H9 (cell line): ENCODE measurements at regions not wholly inside any gene's neighbourhood (a gene's known extent, or its start where the extent isn't known, plus 50 kb on each side); places are given as distances from the start of the nearest gene placed in this dataset.

Experiments used
- DNase-seq: peaks from one replicate; pipeline ENCODE4 v3.0.0-alpha.2; 2017
- H2AFZ ChIP-seq: one replicate; pipeline ENCODE4 v1.6.1; 2013; ENCODE audit warnings: mild to moderate bottlenecking, low read length, control low read depth, moderate library complexity
- H2AK5ac ChIP-seq: 2 replicates; pipeline ENCODE4 v1.6.1; 2013; ENCODE audit warnings: low read length, control low read depth, mixed read lengths; ENCODE audit not compliant: insufficient read length
- H2BK120ac ChIP-seq: one replicate; pipeline ENCODE4 v1.6.1; 2013; ENCODE audit warnings: low read depth, mild to moderate bottlenecking, low read length, control low read depth, inconsistent platforms; ENCODE audit not compliant: poor library complexity, severe bottlenecking
- H2BK12ac ChIP-seq: 2 replicates; pipeline ENCODE4 v1.6.1; 2013; ENCODE audit warnings: low read length, control low read depth, mixed read lengths, low read depth; ENCODE audit not compliant: insufficient read length
- H2BK15ac ChIP-seq: 2 replicates; pipeline ENCODE4 v1.6.1; 2013; ENCODE audit warnings: low read depth, low read length, control low read depth
- H2BK20ac ChIP-seq: one replicate; pipeline ENCODE4 v1.6.1; 2013; ENCODE audit warnings: low read depth, mild to moderate bottlenecking, low read length, control low read depth, inconsistent platforms; ENCODE audit not compliant: poor library complexity, severe bottlenecking
- H2BK5ac ChIP-seq: 2 replicates; pipeline ENCODE4 v1.6.1; 2013; ENCODE audit warnings: low read length, control low read depth, mixed read lengths; ENCODE audit not compliant: insufficient read length
- H3K14ac ChIP-seq: 2 replicates; pipeline ENCODE4 v1.6.1; 2013; ENCODE audit warnings: low read length, control low read depth; ENCODE audit not compliant: insufficient read depth
- H3K18ac ChIP-seq: 2 replicates; pipeline ENCODE4 v1.6.1; 2013; ENCODE audit warnings: low read depth, mild to moderate bottlenecking, mixed read lengths, low read length, control low read depth; ENCODE audit not compliant: insufficient read length
- H3K23ac ChIP-seq: 2 replicates; pipeline ENCODE4 v1.6.1; 2013; ENCODE audit warnings: low read length, control low read depth, mixed read lengths, low read depth; ENCODE audit not compliant: insufficient read length
- H3K23me2 ChIP-seq: 2 replicates; pipeline ENCODE4 v1.6.1; 2013; ENCODE audit warnings: low read depth, mild to moderate bottlenecking, mixed read lengths, low read length, control low read depth; ENCODE audit not compliant: insufficient read length, poor library complexity, severe bottlenecking
- H3K27ac ChIP-seq: 2 replicates; pipeline ENCODE4 v1.5.1; 2013; ENCODE audit warnings: low read length, control low read depth, mixed read lengths, low read depth; ENCODE audit not compliant: insufficient read length
- H3K27me3 ChIP-seq: 2 replicates; pipeline ENCODE4 v1.6.1; 2013; ENCODE audit warnings: low read length, control low read depth, inconsistent platforms; ENCODE audit not compliant: insufficient read depth
- H3K4ac ChIP-seq: 2 replicates; pipeline ENCODE4 v1.6.1; 2013; ENCODE audit warnings: low read depth, mild to moderate bottlenecking, control low read depth, inconsistent platforms, low read length, moderate library complexity
- H3K4me1 ChIP-seq: 2 replicates; pipeline ENCODE4 v1.6.1; 2013; ENCODE audit warnings: low read length, control low read depth, inconsistent platforms; ENCODE audit not compliant: insufficient read depth
- H3K4me2 ChIP-seq: 2 replicates; pipeline ENCODE4 v1.6.1; 2013; ENCODE audit warnings: low read length, control low read depth, mixed read lengths; ENCODE audit not compliant: insufficient read length, insufficient read depth
- H3K56ac ChIP-seq: 2 replicates; pipeline ENCODE4 v1.6.1; 2013; ENCODE audit warnings: low read depth, mild to moderate bottlenecking, mixed read lengths, low read length, control low read depth; ENCODE audit not compliant: insufficient read length
- H3K79me1 ChIP-seq: 2 replicates; pipeline ENCODE4 v1.6.1; 2013; ENCODE audit warnings: low read depth, mild to moderate bottlenecking, moderate library complexity, low read length, control low read depth, inconsistent platforms; ENCODE audit not compliant: insufficient read depth, poor library complexity, severe bottlenecking
- H3K79me2 ChIP-seq: 2 replicates; pipeline ENCODE4 v1.6.1; 2013; ENCODE audit warnings: low read length, control low read depth, inconsistent platforms; ENCODE audit not compliant: insufficient read depth
- H3K9ac ChIP-seq: 2 replicates; pipeline ENCODE4 v1.6.1; 2013; ENCODE audit warnings: low read length, control low read depth, mixed read lengths; ENCODE audit not compliant: insufficient read length; ENCODE audit errors: extremely low read depth
- H3K9me3 ChIP-seq: one replicate; pipeline ENCODE4 v1.6.1; 2013; ENCODE audit warnings: low read depth, low read length, inconsistent platforms; ENCODE audit not compliant: control insufficient read depth
- H3T11ph ChIP-seq: one replicate; pipeline ENCODE4 v1.6.1; 2013; ENCODE audit warnings: mild to moderate bottlenecking, low read length, control low read depth, inconsistent platforms
- H4K20me1 ChIP-seq: one replicate; pipeline ENCODE4 v1.6.1; 2013; ENCODE audit not compliant: control insufficient read depth, insufficient read length, insufficient read depth
- H4K5ac ChIP-seq: 2 replicates; pipeline ENCODE4 v1.6.1; 2013; ENCODE audit warnings: low read depth, mild to moderate bottlenecking, mixed read lengths, low read length, control low read depth; ENCODE audit not compliant: insufficient read length
- H4K8ac ChIP-seq: replicated peaks from 2 replicates; pipeline ENCODE4 v1.6.1; 2013; ENCODE audit warnings: low read length, control low read depth, mixed read lengths, low read depth; ENCODE audit not compliant: insufficient read length
- H4K91ac ChIP-seq: 2 replicates; pipeline ENCODE4 v1.6.1; 2013; ENCODE audit warnings: low read depth, mild to moderate bottlenecking, moderate library complexity, mixed read lengths, low read length, control low read depth; ENCODE audit not compliant: insufficient read length
- H3K27ac Mint-ChIP-seq, 3 experiments: 2 replicates in 2 of 3; 3 replicates in 1 of 3; pipeline ENCODE4 v1.8.0; 2020 to 2021; ENCODE audit warnings: mixed read lengths in 3 of 3, mild to moderate bottlenecking in 1 of 3, moderate library complexity in 1 of 3
- H3K27me3 Mint-ChIP-seq: 2 replicates; pipeline ENCODE4 v1.8.0; 2021; ENCODE audit warnings: low read depth, mild to moderate bottlenecking, moderate library complexity, mixed read lengths
- H3K36me3 Mint-ChIP-seq, 3 experiments: 2 replicates in 2 of 3; 3 replicates in 1 of 3; pipeline ENCODE4 v1.8.0; 2020 to 2021; ENCODE audit warnings: low read depth in 3 of 3, mixed read lengths in 3 of 3; ENCODE audit not compliant: insufficient read depth in 1 of 3
- H3K4me1 Mint-ChIP-seq, 2 experiments: 2 replicates each; pipeline ENCODE4 v1.8.0; 2020; ENCODE audit warnings: mixed read lengths in 2 of 2
- H3K4me3 Mint-ChIP-seq, 2 experiments: 2 replicates in 1 of 2; 3 replicates in 1 of 2; pipeline ENCODE4 v1.8.0; 2020 to 2021; ENCODE audit warnings: mild to moderate bottlenecking in 2 of 2, mixed read lengths in 2 of 2, moderate library complexity in 1 of 2
- H3K9me3 Mint-ChIP-seq, 2 experiments: 2 replicates in 1 of 2; 3 replicates in 1 of 2; pipeline ENCODE4 v1.8.0; 2020; ENCODE audit warnings: mild to moderate bottlenecking in 2 of 2, mixed read lengths in 2 of 2, moderate library complexity in 1 of 2
- CTCF ChIP-seq: fragments of 200-600 bp; sonication (generic); conservative IDR thresholded peaks from 3 replicates; pipeline ENCODE4 v1.8.0; 2021; ENCODE audit warnings: antibody characterized with exemption, mild to moderate bottlenecking
- WGBS: extraction: QIAGEN DNeasy Blood & Tissue Kit; methylation state at CpG from one replicate; pipeline ENCODE4 v1.1.7; 2013; ENCODE audit warnings: missing lambda C conversion rate, low lambda C conversion rate, mixed read lengths; ENCODE audit not compliant: insufficient read length; ENCODE audit errors: extremely low coverage; 5-methylcytosine and 5-hydroxymethylcytosine counted together

GRCh38 chr4:44553180-44553579, 98.2 kb downstream of the YIPF7 start:
- H3K4me3 Mint-ChIP-seq = no peak overlapping the region
- Histone ChIP-seq H3K23ac (no peak overlapping the region), H3K18ac (no peak overlapping the region), H3K9ac (no peak overlapping the region), H4K20me1 (no peaks in the 10 kb centered on the region), H2BK12ac (no peak overlapping the region), H3K9me3 (no peaks in the 10 kb centered on the region), H4K91ac (no peak overlapping the region), H2BK120ac (no peak overlapping the region), H3K23me2 (no peaks in the 10 kb centered on the region), H3K79me2 (no peaks in the 10 kb centered on the region), H3K27ac (no peak overlapping the region), H3K56ac (no peak overlapping the region), H3K4me2 (no peak overlapping the region), H2AFZ (no peak overlapping the region), H4K5ac (no peak overlapping the region), H4K8ac (no peak overlapping the region), H3K14ac (no peak overlapping the region), H3K4ac (no peak overlapping the region), H3K4me1 (no peaks in the 10 kb centered on the region), H3K27me3 (no peaks in the 10 kb centered on the region), H2BK20ac (no peak overlapping the region), H3K79me1 (no peaks in the 10 kb centered on the region), H2BK15ac (no peak overlapping the region), H2BK5ac (no peak overlapping the region), H2AK5ac (no peak overlapping the region), H3T11ph (no peak overlapping the region)
- H3K4me1 Mint-ChIP-seq = peaks cover 7 to 13% of the 10 kb centered on the region in 2 experiments
- WGBS = no CpG with 5 or more reads among the region's 3 CpGs
- no peaks in the 10 kb centered on the region for H3K9me3 Mint-ChIP-seq
- H3K36me3 Mint-ChIP-seq = no peaks in the 10 kb centered on the region
- H3K27me3 Mint-ChIP-seq = no peaks in the 10 kb centered on the region
- no peak overlapping the region for H3K27ac Mint-ChIP-seq
- no peak for TF ChIP-seq CTCF
- DNase-seq = no peak
